ENCODE measurements at regions not wholly inside any gene's neighbourhood (a gene's known extent, or its start where the extent isn't known, plus 50 kb on each side); places are given as distances from the start of the nearest gene placed in this dataset.
"Not testable (repeated sequence)": the region's sequence is repeated elsewhere in the genome, so short reads cannot be mapped to it uniquely, and the experiment has no call there.

DNA sequence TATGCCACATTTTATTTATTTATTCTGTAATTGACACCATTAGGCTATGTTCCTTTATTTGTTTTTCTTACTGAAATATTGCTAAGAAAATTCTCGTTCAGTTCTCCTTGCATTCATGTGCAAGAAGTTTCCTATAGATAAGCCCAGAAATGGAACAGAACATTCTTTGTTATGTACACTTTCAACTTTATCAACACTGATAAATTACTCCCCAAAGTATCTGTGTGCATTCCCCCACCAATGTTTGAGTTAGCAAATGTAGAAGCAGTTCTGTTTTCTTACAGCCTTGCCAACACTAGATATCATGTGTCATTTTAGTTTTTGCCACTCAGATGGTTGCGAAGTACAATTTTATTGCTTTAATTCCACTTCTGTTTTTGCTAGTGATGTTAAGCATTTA lies 166.4 kb upstream of the NPY2R start:
- ATAC-seq (ENCODE audit: low read depth), result no peak

DNA sequence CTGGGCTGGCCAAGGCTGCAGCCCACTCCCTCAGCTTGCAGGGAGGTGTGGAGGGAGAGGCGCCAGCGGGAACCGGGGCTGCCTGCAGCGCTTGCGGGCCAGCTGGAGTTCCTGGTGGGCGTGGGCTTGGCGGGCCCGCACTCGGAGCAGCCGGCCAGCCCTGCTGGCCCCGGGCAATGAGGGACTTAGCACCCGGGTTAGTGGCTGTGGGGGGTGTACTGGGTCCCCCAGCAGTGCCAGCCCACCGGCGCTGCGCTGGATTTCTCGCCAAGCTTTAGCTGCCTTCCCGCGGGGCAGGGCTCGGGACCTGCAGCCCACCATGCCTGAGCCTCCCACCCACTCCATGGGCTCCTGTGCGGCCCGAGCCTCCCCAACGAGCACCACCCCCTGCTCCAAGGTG lies 164.2 kb upstream of the NPY2R start:
- not testable (repeated sequence) for H3K27ac ChIP-seq (ENCODE audit: poor library complexity, severe bottlenecking); H3K4me1 ChIP-seq (ENCODE audit: insufficient read depth, poor library complexity, severe bottlenecking); H3K27me3 ChIP-seq (ENCODE audit: insufficient read depth, poor library complexity, severe bottlenecking); ATAC-seq (ENCODE audit: low read depth); DNase-seq (ENCODE audit: low spot score); H3K36me3 ChIP-seq (ENCODE audit: low read depth); H3K9me3 ChIP-seq (ENCODE audit: severe bottlenecking); H3K4me3 ChIP-seq (ENCODE audit: severe bottlenecking)

More for the DNA sequence above, 166.4 kb upstream of the NPY2R start:
- no peak for TF ChIP-seq CTCF (IDR thresholded peaks at IDR 0.05; ENCODE audit: poor library complexity, severe bottlenecking)
- no peak for DNase-seq (ENCODE audit: low spot score)
- Histone ChIP-seq H3K4me3 (ENCODE audit: severe bottlenecking) (no peak overlapping the region), H3K27me3 (ENCODE audit: insufficient read depth, poor library complexity, severe bottlenecking) (no peaks in the 10 kb centered on the region), H3K9me3 (ENCODE audit: severe bottlenecking) (no peaks in the 10 kb centered on the region), H3K36me3 (ENCODE audit: low read depth) (no peaks in the 10 kb centered on the region), H3K4me1 (ENCODE audit: insufficient read depth, poor library complexity, severe bottlenecking) (no peaks in the 10 kb centered on the region), H3K27ac (ENCODE audit: poor library complexity, severe bottlenecking) (no peak overlapping the region)

DNA sequence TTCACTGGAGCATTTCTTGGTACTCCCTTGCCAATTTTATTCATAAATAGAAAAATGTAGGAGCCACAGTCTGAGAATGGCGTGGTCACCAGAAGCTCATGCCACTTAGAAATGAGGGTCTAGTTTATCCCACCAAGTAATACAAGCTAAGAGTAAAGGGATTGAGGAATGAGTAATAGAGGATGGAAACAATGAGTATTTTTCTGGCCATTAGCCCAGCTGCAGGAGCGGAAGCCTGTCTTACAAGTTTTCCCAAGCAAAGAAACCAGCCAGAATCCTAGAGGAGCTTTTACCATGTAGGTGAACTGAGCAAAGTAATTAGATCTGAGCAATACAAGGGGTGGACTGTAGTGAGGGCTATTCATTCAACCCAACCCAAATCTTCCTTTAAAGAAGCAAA lies 160.7 kb upstream of the NPY2R start:
- ATAC-seq (ENCODE audit: low read depth) (peak; percentile 40; the same call in 1 of the 3 replicates), DNase-seq (ENCODE audit: low spot score) (no peak)
- no peaks in the 10 kb centered on the region for H3K36me3 ChIP-seq (ENCODE audit: low read depth)
- H3K4me1 ChIP-seq (ENCODE audit: insufficient read depth, poor library complexity, severe bottlenecking), result no peaks in the 10 kb centered on the region
- no peaks in the 10 kb centered on the region for H3K9me3 ChIP-seq (ENCODE audit: severe bottlenecking)
- no peak overlapping the region for H3K4me3 ChIP-seq (ENCODE audit: severe bottlenecking)
- TF ChIP-seq CTCF (IDR thresholded peaks at IDR 0.05; ENCODE audit: poor library complexity, severe bottlenecking), result no peak
- H3K27me3 ChIP-seq (ENCODE audit: insufficient read depth, poor library complexity, severe bottlenecking), result no peaks in the 10 kb centered on the region
- no peak overlapping the region for H3K27ac ChIP-seq (ENCODE audit: poor library complexity, severe bottlenecking)

GRCh38 chr4:155054042-155054441 lies 154.4 kb upstream of the NPY2R start:
- H3K36me3 ChIP-seq (ENCODE audit: low read depth); H3K4me1 ChIP-seq (ENCODE audit: insufficient read depth, poor library complexity, severe bottlenecking); H3K27me3 ChIP-seq (ENCODE audit: insufficient read depth, poor library complexity, severe bottlenecking); H3K9me3 ChIP-seq (ENCODE audit: severe bottlenecking); H3K27ac ChIP-seq (ENCODE audit: poor library complexity, severe bottlenecking); H3K4me3 ChIP-seq (ENCODE audit: severe bottlenecking); ATAC-seq (ENCODE audit: low read depth); DNase-seq (ENCODE audit: low spot score): not testable (repeated sequence)

- no peaks in the 10 kb centered on the region for H3K36me3 ChIP-seq (ENCODE audit: low read depth)
These were observed 148.0 kb upstream of the NPY2R start for GRCh38 chr4:155060419-155060818.

More at GRCh38 chr4:155060419-155060818, 148.0 kb upstream of the NPY2R start:
- H3K27ac ChIP-seq (ENCODE audit: poor library complexity, severe bottlenecking), result no peak overlapping the region
- no peak for DNase-seq (ENCODE audit: low spot score)
- peaks cover 2% of the 10 kb centered on the region for H3K9me3 ChIP-seq (ENCODE audit: severe bottlenecking)
- no peaks in the 10 kb centered on the region for H3K27me3 ChIP-seq (ENCODE audit: insufficient read depth, poor library complexity, severe bottlenecking)
- no peaks in the 10 kb centered on the region for H3K4me1 ChIP-seq (ENCODE audit: insufficient read depth, poor library complexity, severe bottlenecking)
- ATAC-seq (ENCODE audit: low read depth), result no peak
- TF ChIP-seq CTCF (IDR thresholded peaks at IDR 0.05; ENCODE audit: poor library complexity, severe bottlenecking), result no peak
- no peak overlapping the region for H3K4me3 ChIP-seq (ENCODE audit: severe bottlenecking)
